BE2C (cell line): ENCODE measurements at regions not wholly inside any gene's neighbourhood (a gene's known extent, or its start where the extent isn't known, plus 50 kb on each side); places are given as distances from the start of the nearest gene placed in this dataset.

ENCODE experiments used
- DNase-seq: peaks from one replicate; pipeline ENCODE4 v3.0.0-alpha.2; 2020
- H3K27me3 ChIP-seq: fragments of 250-450 bp; sonication (Bioruptor Pico); 2 replicates; pipeline ENCODE4 v1.5.1; 2020; ENCODE audit warnings: mild to moderate bottlenecking
- H3K36me3 ChIP-seq: fragments of 250-450 bp; sonication (Bioruptor Pico); 2 replicates; pipeline ENCODE4 v1.5.1; 2020; ENCODE audit warnings: mild to moderate bottlenecking
- H3K4me1 ChIP-seq: fragments of 250-450 bp; sonication (Bioruptor Pico); 2 replicates; pipeline ENCODE4 v1.5.1; 2020
- H3K4me3 ChIP-seq: 2 replicates; pipeline ENCODE4 v1.5.1; 2011; ENCODE audit warnings: low read depth, low read length
- H3K9me3 ChIP-seq: fragments of 250-450 bp; sonication (Bioruptor Pico); 2 replicates; pipeline ENCODE4 v1.5.1; 2020
- TF ChIP-seq, protein P1 (sequence below): IDR thresholded peaks from 2 replicates; pipeline ENCODE4 v1.5.1; 2012; ENCODE audit warnings: mild to moderate bottlenecking, low read depth, low read length

DNA sequence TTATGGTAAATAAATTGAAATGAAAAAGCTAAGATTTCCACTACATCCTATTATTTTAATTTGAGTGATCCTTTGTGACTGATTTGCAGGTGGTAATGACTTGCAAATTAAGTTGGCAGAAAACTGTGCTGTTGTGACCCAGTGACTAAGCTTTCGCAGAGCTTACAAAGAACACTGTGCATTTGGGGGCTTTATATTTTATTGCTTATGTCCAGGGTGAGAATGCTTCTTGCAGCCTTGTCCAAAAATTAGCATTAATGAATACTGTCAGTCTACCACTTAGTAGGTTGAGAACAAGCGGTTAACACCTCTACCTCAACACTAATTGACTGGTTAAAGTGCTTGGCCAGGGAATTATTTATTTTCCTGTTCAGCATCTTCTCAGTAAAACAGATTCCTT lies 991.3 kb upstream of the DIAPH2 start:
- no peak overlapping the region for H3K4me3 ChIP-seq
- TF ChIP-seq, protein P1, sequence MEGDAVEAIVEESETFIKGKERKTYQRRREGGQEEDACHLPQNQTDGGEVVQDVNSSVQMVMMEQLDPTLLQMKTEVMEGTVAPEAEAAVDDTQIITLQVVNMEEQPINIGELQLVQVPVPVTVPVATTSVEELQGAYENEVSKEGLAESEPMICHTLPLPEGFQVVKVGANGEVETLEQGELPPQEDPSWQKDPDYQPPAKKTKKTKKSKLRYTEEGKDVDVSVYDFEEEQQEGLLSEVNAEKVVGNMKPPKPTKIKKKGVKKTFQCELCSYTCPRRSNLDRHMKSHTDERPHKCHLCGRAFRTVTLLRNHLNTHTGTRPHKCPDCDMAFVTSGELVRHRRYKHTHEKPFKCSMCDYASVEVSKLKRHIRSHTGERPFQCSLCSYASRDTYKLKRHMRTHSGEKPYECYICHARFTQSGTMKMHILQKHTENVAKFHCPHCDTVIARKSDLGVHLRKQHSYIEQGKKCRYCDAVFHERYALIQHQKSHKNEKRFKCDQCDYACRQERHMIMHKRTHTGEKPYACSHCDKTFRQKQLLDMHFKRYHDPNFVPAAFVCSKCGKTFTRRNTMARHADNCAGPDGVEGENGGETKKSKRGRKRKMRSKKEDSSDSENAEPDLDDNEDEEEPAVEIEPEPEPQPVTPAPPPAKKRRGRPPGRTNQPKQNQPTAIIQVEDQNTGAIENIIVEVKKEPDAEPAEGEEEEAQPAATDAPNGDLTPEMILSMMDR: no peak
- H3K9me3 ChIP-seq: no peaks in the 10 kb centered on the region
- no peaks in the 10 kb centered on the region for H3K27me3 ChIP-seq
- no peaks in the 10 kb centered on the region for H3K36me3 ChIP-seq
- no peaks in the 10 kb centered on the region for H3K4me1 ChIP-seq
- DNase-seq: no peak

DNA sequence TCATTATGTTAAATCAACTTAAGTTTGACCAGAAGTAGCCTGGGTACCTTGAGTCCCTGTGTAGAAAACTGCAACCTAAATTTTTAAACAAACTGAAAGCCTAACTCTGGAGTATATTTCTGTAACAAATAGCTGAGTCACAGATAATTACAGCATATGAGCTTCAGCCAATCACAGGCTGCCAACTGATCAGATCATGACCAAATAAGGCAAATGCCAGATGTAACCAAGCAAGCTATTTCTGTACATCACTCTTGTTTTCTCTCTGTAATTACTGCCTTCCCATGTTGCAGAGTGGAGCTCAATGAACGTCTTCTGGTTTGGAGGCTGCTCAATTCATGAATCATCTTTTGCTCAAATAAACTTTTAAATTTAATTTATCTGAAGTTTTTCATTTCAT lies 980.9 kb upstream of the DIAPH2 start:
- H3K36me3 ChIP-seq: no peaks in the 10 kb centered on the region
- DNase-seq: no peak
- H3K27me3 ChIP-seq: no peaks in the 10 kb centered on the region
- TF ChIP-seq, protein P1: no peak
- no peak overlapping the region for H3K4me3 ChIP-seq
- H3K4me1 ChIP-seq: no peaks in the 10 kb centered on the region
- H3K9me3 ChIP-seq: no peaks in the 10 kb centered on the region

DNA sequence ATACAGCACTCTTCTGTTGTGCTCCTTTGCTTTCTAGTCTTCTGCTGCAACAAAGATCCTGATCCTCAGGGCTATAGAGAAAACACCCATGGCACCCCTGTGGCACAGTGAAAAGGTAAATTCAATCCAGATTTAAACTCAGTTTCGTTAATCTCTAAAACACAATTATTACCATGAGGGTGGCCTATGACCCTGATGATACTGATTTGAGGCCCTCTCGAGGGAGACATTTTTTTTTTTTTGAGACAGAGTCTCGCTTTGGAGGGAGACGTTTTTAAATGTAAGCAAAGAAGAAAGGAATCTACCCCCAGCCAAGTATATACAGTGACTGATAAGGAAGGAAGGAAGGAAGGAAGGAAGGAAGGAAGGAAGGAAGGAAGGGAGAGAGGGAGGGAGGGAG lies 967.8 kb upstream of the DIAPH2 start:
- Histone ChIP-seq H3K9me3 (no peaks in the 10 kb centered on the region), H3K36me3 (no peaks in the 10 kb centered on the region), H3K4me1 (no peaks in the 10 kb centered on the region), H3K4me3 (no peak overlapping the region), H3K27me3 (no peaks in the 10 kb centered on the region)
- no peak for DNase-seq
- TF ChIP-seq, protein P1: no peak

DNA sequence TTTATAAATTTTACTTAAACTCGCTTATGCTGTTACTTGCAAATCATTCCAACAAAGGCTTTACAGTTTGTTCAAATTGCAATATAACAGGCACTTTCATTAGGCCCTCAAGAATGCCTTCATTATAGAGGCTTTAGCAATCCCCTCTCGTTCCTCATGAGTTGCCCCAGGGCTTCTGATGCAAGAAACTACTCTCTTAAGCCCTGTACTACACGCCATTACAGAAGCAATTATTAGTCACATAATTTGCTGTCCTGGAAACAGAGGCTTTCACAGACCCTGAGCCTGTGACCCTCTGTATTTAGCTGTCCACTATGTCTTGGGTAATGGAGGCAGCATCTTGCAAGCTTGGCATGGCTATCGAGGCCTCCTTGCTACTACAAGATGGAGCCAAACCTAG lies 965.9 kb upstream of the DIAPH2 start:
- DNase-seq: no peak
- Histone ChIP-seq H3K4me1 (no peaks in the 10 kb centered on the region), H3K4me3 (no peak overlapping the region), H3K27me3 (no peaks in the 10 kb centered on the region), H3K36me3 (no peaks in the 10 kb centered on the region), H3K9me3 (no peaks in the 10 kb centered on the region)
- TF ChIP-seq, protein P1: no peak

DNA sequence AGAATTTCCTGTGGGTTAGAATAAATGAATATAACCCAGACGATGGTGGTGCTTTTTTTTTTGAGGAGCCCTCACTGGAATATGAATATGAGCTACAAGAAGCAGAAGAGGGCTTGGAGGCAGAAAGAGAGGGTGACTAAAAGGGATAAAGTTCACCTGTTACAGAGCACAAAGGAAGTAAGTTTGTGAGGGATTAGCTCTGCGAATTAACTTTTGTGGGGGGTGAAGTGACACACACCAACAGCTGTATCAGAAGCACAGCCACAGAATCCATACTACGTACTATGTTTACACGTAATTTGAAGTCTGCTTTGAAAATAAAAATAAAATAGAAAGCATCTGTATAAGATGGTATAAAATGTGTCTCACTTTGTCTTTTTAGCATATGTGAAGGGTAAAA lies 963.6 kb upstream of the DIAPH2 start:
- no peaks in the 10 kb centered on the region for H3K36me3 ChIP-seq
- H3K9me3 ChIP-seq: no peaks in the 10 kb centered on the region
- no peak overlapping the region for H3K4me3 ChIP-seq
- DNase-seq: no peak
- H3K4me1 ChIP-seq: no peaks in the 10 kb centered on the region
- H3K27me3 ChIP-seq: no peaks in the 10 kb centered on the region
- TF ChIP-seq, protein P1: no peak

DNA sequence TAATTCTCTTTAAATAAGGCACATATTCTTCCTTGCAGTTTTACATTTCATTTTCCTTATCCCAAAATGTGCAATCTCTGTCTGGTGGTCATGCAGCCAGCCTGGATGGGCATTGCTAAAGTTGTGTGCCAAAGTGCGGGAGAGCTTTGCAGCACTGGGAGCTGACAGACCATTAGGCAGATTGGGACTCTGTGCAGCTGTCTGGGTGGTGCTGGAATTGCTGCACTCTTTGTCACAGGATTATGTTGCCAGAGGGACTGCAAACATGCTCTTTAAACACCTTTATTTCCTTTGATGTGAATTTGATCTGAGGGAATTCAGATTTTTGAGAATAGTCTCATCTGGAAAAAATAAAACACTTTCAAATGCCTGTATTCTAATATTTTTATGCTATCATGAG lies 956.2 kb upstream of the DIAPH2 start:
- TF ChIP-seq, protein P1: no peak

More for the DNA sequence above, 956.2 kb upstream of the DIAPH2 start:
- H3K27me3 ChIP-seq: no peaks in the 10 kb centered on the region
- no peak overlapping the region for H3K4me3 ChIP-seq
- DNase-seq: no peak
- no peaks in the 10 kb centered on the region for H3K36me3 ChIP-seq
- no peaks in the 10 kb centered on the region for H3K9me3 ChIP-seq
- H3K4me1 ChIP-seq: no peaks in the 10 kb centered on the region
